ENCODE measurements at regions not wholly inside any gene's neighbourhood (a gene's known extent, or its start where the extent isn't known, plus 50 kb on each side); places are given as distances from the start of the nearest gene placed in this dataset.

- ATAC-seq = no peak
- no peak for TF ChIP-seq PATZ1 (CRISPR knock-in tag; IDR thresholded peaks at IDR 0.05; ENCODE audit: borderline replicate concordance)
- TF ChIP-seq ISL1 (CRISPR knock-in tag; IDR thresholded peaks at IDR 0.05) = no peak
- TF ChIP-seq ZNF565 (CRISPR knock-in tag; conservative IDR thresholded peaks at IDR 0.05; ENCODE audit: low read depth) = no peak
- no peak for TF ChIP-seq ZNF8 (CRISPR knock-in tag; IDR thresholded peaks at IDR 0.05)
- TF ChIP-seq CREB5 (CRISPR knock-in tag; IDR thresholded peaks at IDR 0.05; ENCODE audit: low read depth) = no peak
- TF ChIP-seq TCF4 (CRISPR knock-in tag; IDR thresholded peaks at IDR 0.05; ENCODE audit: borderline replicate concordance) = no peak
- no peak for TF ChIP-seq PPARA (CRISPR knock-in tag; IDR thresholded peaks at IDR 0.05; ENCODE audit: borderline replicate concordance)
- no peak for TF ChIP-seq CSRNP3 (CRISPR knock-in tag; IDR thresholded peaks at IDR 0.05)
- TF ChIP-seq ZFP30 (CRISPR knock-in tag; IDR thresholded peaks at IDR 0.05) = no peak
- no peak for TF ChIP-seq BACH2 (CRISPR knock-in tag; IDR thresholded peaks at IDR 0.05; ENCODE audit: borderline replicate concordance)
- TF ChIP-seq CSDC2 (CRISPR knock-in tag; IDR thresholded peaks at IDR 0.05) = no peak
- no peak for TF ChIP-seq GLIS3 (CRISPR knock-in tag; IDR thresholded peaks at IDR 0.05)
- no peak for TF ChIP-seq OSR1 (CRISPR knock-in tag; IDR thresholded peaks at IDR 0.05)
- TF ChIP-seq SNAI2 (CRISPR knock-in tag; IDR thresholded peaks at IDR 0.05) = no peak
- no peak for TF ChIP-seq RARB (CRISPR knock-in tag; IDR thresholded peaks at IDR 0.05)
- no peak for TF ChIP-seq ZFP3 (CRISPR knock-in tag; IDR thresholded peaks at IDR 0.05)
- TF ChIP-seq ARNTL (CRISPR knock-in tag; IDR thresholded peaks at IDR 0.05; ENCODE audit: borderline replicate concordance, low read depth) = no peak
- no peak for TF ChIP-seq ZNF70 (CRISPR knock-in tag; IDR thresholded peaks at IDR 0.05)
- no peak for TF ChIP-seq TSHZ2 (CRISPR knock-in tag; IDR thresholded peaks at IDR 0.05)
Observed at GRCh38 chr10:81130014-81130413, 592.3 kb downstream of the SH2D4B start.

GRCh38 chr10:81135851-81136250 lies 598.1 kb downstream of the SH2D4B start:
- TF ChIP-seq ZC3H10 (CRISPR knock-in tag; IDR thresholded peaks at IDR 0.05) = no peak
- TF ChIP-seq ZFP3 (CRISPR knock-in tag; IDR thresholded peaks at IDR 0.05) = no peak
- TF ChIP-seq TSHZ2 (CRISPR knock-in tag; IDR thresholded peaks at IDR 0.05) = no peak
- TF ChIP-seq TOX (CRISPR knock-in tag; IDR thresholded peaks at IDR 0.05; ENCODE audit: borderline replicate concordance) = no peak
- no peak for TF ChIP-seq OSR1 (CRISPR knock-in tag; IDR thresholded peaks at IDR 0.05)

GRCh38 chr10:81136261-81136660 lies 598.6 kb downstream of the SH2D4B start:
- no peak for ATAC-seq
- TF ChIP-seq TSHZ2 (CRISPR knock-in tag; IDR thresholded peaks at IDR 0.05) (no peak), CSRNP3 (CRISPR knock-in tag; IDR thresholded peaks at IDR 0.05) (no peak), ESRRG (CRISPR knock-in tag; IDR thresholded peaks at IDR 0.05) (no peak), GLIS3 (CRISPR knock-in tag; IDR thresholded peaks at IDR 0.05) (no peak), PATZ1 (CRISPR knock-in tag; IDR thresholded peaks at IDR 0.05; ENCODE audit: borderline replicate concordance) (no peak)

More at GRCh38 chr10:81135851-81136250, 598.1 kb downstream of the SH2D4B start:
- no peak for ATAC-seq
